SW480 (cell line): ENCODE measurements at regions not wholly inside any gene's neighbourhood (a gene's known extent, or its start where the extent isn't known, plus 50 kb on each side); places are given as distances from the start of the nearest gene placed in this dataset.

Experiments used
- DNase-seq: peaks from one replicate; pipeline ENCODE4 v3.0.0-alpha.2; 2016; ENCODE audit warnings: low spot score

- peak; percentile 27 for DNase-seq
Measured at GRCh38 chr3:6512172-6512800, 348.6 kb upstream of the GRM7 start.

- no peak for DNase-seq
Measured at GRCh38 chr3:6516143-6516542, 344.8 kb upstream of the GRM7 start.

- DNase-seq = no peak
Measured at GRCh38 chr3:6516694-6517093, 344.2 kb upstream of the GRM7 start.

- DNase-seq = no peak
Measured at GRCh38 chr3:6518709-6519345, 342.1 kb upstream of the GRM7 start.

GRCh38 chr3:6521369-6522113 lies 339.4 kb upstream of the GRM7 start:
- DNase-seq = no peak

GRCh38 chr3:6522191-6522590 lies 338.7 kb upstream of the GRM7 start:
- DNase-seq = no peak

- no peak for DNase-seq
Measured at GRCh38 chr3:6523043-6523442, 337.9 kb upstream of the GRM7 start.

- DNase-seq = no peak
Measured at GRCh38 chr3:6524479-6524878, 336.4 kb upstream of the GRM7 start.

- DNase-seq = peak; percentile 82
Measured at GRCh38 chr3:6526321-6526720, 334.6 kb upstream of the GRM7 start.

- DNase-seq = no peak
Measured at GRCh38 chr3:6526861-6527260, 334.1 kb upstream of the GRM7 start.

GRCh38 chr3:6528951-6529350 lies 332.0 kb upstream of the GRM7 start:
- DNase-seq = peak; percentile 82

- no peak for DNase-seq
Measured at GRCh38 chr3:6531153-6531552, 329.8 kb upstream of the GRM7 start.

GRCh38 chr3:6532101-6532500 lies 328.8 kb upstream of the GRM7 start:
- no peak for DNase-seq

- DNase-seq = peak; percentile 21
Measured at GRCh38 chr3:6540981-6541380, 319.9 kb upstream of the GRM7 start.

GRCh38 chr3:6542795-6543194 lies 318.1 kb upstream of the GRM7 start:
- DNase-seq = peak; percentile 82

GRCh38 chr3:6549296-6549695 lies 311.6 kb upstream of the GRM7 start:
- no peak for DNase-seq

- no peak for DNase-seq
Measured at GRCh38 chr3:6551165-6551564, 309.8 kb upstream of the GRM7 start.

- DNase-seq = no peak
Measured at GRCh38 chr3:6560259-6560658, 300.7 kb upstream of the GRM7 start.

- DNase-seq = no peak
Measured at GRCh38 chr3:6567241-6567640, 293.7 kb upstream of the GRM7 start.

GRCh38 chr3:6568999-6569493 lies 291.9 kb upstream of the GRM7 start:
- no peak for DNase-seq

GRCh38 chr3:6571448-6571847 lies 289.5 kb upstream of the GRM7 start:
- no peak for DNase-seq

- DNase-seq = no peak
Measured at GRCh38 chr3:6577584-6577983, 283.3 kb upstream of the GRM7 start.

- DNase-seq = no peak
Measured at GRCh38 chr3:6578526-6578925, 282.4 kb upstream of the GRM7 start.
